HG03378 (cell line): ENCODE measurements at regions not wholly inside any gene's neighbourhood (a gene's known extent, or its start where the extent isn't known, plus 50 kb on each side); places are given as distances from the start of the nearest gene placed in this dataset.

Experiments used
- ATAC-seq: cut with Tn5 transposase; IDR thresholded peaks from one replicate; pipeline ENCODE4 v1.9.1; 2021; ENCODE audit warnings: mild to moderate bottlenecking, moderate library complexity; ENCODE audit not compliant: unreplicated experiment

DNA sequence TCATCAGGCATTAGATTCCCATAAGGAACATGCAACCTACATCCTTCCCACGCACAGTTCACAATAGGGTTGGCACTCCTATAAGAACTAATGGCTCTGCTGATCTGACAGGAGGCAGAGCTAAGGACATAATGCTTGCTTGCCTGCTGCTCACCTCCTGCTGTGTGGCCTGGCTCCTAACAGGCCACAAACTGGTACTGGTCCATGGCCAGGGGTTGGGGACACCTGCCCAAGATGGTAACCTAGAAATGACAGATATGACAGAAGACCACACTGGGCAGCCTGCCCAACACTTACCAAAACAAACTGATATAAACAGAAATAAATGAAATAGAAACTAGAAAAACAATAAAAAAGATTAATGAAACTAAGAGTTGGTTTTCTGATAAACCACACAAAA is 325.6 kb downstream of the SEC23A start:
- ATAC-seq: no peak

- no peak for ATAC-seq
Observed at GRCh38 chr14:38775986-38776385, 327.0 kb downstream of the SEC23A start.

DNA sequence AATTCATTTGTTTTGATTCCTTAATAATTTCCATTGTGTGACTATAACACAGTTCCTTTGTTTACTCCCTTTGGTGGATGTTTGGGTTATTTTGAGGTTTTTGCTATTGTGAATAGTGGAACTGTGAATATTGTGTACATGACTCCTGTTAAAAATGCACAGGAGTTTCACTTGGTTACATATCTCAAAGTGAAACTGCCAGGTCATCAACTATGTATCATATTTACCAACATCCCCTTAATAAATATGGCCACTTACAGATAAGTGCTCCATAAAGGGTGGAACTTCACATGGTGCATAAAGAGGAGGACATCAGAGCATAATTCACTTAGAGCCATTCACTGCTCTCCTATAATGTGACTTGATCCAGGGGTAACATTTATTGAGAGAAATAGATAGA is 328.9 kb downstream of the SEC23A start:
- ATAC-seq: no peak

DNA sequence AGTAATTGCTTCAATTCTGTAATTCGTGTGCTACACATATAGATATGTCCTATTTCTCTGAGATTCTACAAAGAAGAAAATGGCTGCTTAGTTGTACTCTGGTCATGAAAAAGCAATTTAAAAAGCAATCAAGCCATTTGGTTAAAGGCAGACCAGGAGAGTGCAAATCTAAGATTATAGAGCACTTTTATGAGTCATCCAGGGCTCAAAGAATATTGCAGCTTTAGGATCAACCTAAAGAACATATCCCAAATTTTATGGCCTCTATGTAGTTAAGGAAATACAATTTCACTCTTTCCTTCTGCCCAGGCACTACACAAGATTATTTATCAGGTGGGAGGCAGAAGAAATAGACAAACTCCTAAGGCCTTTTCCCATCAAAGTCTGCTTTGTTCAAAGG is 332.8 kb downstream of the SEC23A start:
- no peak for ATAC-seq

GRCh38 chr14:38762845-38763244 is 340.2 kb downstream of the SEC23A start:
- ATAC-seq: no peak

DNA sequence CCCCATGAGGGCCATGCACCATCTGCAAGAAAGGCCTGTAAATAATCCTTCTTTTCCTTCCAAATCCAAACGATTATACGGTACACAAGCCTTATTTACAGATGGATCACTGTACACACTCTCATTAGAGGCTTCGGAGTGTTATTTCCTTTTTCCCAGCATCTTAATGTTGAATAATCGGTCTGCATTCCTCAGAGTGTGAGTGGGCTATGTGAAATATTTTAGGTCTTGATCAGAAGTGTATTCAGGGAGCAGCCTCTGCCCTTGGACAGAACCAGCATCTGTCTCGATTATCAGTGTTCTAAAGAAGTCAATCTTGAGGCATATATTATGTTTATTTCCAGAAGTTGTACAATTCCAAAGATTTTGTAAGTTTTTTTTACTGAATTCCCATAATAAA is 340.6 kb downstream of the SEC23A start:
- ATAC-seq: no peak

DNA sequence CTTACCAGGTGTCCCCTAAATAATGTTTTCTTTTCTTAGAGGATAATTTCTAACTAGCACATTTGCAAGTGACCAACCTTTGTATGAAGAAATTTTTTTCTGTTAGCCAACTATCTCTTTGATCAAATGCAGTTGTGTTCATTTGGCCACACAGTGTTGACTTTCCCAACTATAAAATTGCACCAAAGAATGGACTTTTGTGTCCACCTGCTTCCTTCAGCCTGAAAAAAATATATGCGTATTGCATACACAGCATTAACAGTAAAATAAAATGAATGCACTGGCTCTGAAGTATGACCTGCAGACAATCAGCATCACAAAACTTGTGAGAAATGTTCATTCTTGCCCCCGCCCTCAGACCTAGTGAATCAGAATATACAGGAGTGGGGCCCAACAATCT is 342.0 kb downstream of the SEC23A start:
- no peak for ATAC-seq

- no peak for ATAC-seq
Observed at GRCh38 chr14:38758661-38759060, 344.4 kb downstream of the SEC23A start.

GRCh38 chr14:38755036-38755435 is 348.0 kb downstream of the SEC23A start:
- no peak for ATAC-seq

DNA sequence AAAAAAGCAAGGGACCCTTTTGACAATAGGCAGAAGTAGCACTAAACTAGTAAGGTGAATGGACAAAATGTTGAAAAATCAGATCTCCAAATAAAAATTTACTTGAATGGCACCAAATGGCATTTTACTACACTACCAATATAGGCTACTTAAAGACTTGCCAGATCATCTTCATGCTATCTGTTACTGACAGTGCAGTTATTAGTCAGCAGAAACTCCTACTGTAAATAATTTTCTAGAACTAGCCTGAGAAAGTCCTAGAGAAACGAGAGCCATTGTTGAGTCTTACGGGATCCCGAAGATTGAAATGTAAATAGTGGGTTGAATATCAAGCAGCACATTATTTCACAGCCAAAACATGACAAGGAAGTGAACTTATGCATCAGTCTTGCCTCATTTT is 350.3 kb downstream of the SEC23A start:
- no peak for ATAC-seq

DNA sequence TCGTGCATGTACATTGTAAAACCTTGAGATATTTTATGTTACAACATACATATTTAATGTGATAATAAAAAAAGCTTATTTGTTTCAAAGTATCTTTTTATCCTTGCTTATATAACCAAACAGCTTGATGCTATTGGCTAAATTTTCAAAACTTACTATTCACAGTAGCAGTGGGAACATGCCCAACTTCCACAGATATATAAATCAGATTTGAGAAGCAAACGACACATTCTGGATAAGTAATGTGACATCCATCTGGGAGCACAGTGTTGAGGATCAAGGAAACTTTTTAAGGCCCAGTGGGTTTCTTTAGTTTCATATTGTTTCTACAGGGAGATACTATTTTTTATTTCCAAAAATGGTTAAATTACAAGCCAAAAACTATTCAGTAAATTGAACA is 350.7 kb downstream of the SEC23A start:
- no peak for ATAC-seq

DNA sequence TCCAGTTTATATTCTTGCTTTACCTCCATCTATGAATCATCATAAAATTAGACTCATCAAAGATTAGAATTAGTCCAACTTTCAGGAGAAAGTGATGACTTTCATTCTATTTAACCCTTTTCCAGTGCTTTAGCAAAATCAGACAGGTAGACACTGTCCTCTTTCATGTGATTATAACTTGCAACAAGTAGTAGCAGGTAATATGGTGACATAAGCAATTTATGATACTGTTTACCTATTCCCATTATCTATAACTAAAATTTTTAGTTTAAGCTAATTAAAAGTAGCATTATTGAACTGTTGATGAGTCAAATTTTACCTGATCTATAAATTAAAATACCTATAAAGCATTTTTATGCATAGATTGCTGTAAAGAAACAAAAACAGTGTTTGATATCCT is 351.6 kb downstream of the SEC23A start:
- no peak for ATAC-seq

DNA sequence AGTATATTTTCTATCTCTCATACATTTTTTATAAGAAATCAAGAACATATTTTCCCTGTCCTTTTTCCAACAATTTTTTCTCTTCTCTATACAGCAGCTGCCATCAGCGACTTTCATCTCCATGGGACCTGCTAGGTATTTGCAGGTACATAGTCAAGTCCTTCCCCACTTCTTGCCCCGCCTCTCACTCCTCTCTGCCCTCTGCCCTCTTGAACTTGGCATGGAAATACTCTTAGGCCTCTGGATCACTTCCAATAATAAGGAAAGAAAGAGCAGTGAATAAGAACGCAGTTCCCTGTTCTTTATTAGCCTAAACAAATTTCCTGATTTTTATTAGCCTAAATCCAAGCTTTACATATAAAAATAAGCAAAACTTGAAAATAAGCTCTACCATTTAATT is 353.1 kb downstream of the SEC23A start:
- ATAC-seq: no peak

DNA sequence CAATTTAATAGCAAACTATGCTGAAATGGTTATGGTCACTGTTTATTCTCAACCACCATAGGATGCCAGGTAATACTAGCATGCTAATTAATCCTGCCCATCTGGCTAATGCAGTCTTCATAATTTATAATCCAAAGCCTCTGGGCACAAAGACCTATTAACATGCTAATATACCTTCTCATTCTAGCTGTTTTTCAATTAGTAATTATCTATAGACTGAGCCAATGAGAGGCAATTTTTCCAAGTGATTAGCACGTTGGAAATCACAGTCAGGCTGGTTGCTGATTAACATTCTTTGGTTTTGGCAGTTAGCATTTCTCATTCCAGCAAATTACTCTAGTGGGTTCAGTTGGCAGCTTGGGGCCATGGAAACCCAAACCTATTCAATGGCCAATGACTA is 357.2 kb downstream of the SEC23A start:
- no peak for ATAC-seq

DNA sequence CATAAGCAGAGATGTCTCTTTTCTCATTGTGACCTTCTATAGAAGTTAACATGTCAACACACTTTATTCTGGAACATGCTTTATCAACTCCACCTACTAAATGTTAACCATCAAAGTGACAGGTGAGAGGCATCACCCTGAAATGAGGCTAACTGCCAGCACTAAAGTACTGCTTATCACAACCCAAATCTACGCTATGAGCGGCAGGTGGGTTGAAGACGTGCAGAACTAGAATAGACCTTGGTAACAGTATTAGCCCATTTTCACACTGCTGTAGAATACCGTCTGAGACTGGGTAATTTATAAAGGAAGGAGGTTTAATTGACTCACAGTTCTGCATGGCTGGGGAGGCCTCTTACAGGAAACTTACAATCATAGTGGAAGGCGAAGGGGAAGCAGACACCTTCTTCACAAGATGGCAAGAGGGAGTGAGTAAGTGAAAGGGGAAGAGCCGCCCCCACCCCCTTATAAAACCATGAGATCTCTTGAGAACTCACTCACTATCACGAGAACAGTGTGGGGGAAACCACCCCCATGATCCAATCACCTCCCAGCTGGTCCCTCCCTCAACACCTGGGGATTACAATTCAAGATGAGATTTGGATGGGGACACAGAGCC is 359.0 kb downstream of the SEC23A start:
- no peak for ATAC-seq

DNA sequence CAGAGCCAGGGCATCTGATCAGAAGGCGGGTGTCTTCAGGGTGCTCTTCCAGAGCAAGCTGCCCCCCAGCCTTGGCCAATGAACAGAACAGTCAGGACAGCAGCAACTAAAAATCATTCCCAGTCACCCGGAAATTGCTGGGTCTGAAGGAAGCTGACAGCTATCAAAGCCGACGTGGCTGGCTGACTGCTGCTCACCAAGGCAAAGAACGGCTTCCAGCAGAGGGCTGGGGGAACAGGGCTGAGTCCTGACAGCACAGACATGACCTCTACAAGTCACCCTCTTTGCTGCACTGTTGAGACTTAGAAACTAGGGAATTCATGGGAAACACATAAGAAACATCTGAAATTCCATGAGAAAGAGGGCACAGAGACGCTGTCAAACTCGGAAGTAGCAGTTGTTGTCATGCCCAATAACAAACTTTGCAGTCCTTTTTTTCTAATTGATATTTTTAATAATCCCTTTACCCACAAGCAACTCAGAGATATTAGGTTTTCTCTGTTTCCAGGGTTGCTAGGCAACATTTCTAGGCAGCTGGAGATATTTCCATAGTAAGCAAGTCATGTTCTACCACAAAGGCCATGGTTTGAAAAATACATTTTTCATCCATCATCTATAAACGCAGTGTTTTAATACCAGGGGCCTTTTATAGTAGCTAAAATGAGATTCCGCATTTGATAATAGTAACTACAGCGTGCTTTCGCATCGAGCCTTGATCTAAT is 365.2 kb downstream of the SEC23A start:
- no peak for ATAC-seq

- ATAC-seq: no peak
Observed at GRCh38 chr14:38735005-38735404, 368.0 kb downstream of the SEC23A start.

GRCh38 chr14:38731962-38732361 is 371.1 kb downstream of the SEC23A start:
- no peak for ATAC-seq

DNA sequence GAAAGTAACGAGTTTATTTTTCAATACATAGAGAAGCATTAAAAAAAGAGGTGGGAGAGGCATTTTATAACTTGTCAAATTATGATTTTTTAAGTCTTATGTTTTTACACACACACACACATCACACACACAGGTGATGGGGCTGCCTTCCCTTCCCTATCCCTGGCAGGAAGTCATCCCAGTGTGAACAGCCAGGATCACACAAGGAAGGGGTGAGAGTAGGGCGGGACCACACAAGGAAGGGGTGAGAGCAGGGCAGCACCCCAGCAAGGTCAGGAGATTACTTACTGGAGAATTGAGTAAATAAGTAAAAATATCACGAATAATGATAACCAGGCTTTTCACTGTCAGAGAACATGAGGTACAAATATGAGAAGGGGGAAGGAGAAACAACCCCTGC is 372.6 kb downstream of the SEC23A start:
- ATAC-seq: no peak

GRCh38 chr14:38727731-38728130 is 375.3 kb downstream of the SEC23A start:
- no peak for ATAC-seq

- ATAC-seq: no peak
Observed at GRCh38 chr14:38724621-38725020, 378.4 kb downstream of the SEC23A start.

DNA sequence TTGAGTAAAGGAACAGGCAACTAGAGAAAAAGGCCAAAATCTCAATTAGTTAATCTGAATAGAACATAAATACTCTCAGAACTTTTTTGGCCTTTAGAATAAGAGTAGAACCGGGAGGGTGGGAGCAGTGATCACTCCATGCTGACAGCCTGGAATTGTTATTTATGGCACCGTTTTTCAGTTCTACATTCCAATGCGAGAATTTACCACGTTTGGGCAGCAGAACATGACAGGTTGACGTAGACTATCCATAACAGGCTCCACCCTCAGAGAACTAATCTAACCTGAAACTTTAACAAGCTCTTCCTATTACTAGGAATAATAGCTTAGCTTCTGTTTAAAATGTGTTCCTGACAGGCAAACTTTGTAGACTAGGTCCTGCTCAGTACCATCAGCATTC is 379.1 kb downstream of the SEC23A start:
- no peak for ATAC-seq

DNA sequence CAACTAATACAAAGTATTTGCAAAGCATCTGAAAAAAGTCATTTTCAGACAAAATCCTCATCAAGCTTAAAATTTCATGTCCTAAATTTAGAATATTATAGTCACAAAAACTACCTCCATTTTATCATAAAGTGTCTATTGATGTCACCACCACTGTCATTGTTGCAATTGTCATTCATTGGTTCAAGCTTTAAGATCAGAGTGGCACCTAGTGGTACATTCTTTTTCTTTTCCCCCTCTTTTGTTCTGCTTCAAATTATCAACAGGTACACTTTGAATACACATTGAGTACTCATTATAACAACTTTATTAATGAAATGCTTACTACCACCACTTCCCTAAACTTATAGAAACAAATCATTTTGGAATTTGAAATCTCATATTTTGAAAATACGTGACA is 379.8 kb downstream of the SEC23A start:
- no peak for ATAC-seq
